ENCODE measurements at regions not wholly inside any gene's neighbourhood (a gene's known extent, or its start where the extent isn't known, plus 50 kb on each side); places are given as distances from the start of the nearest gene placed in this dataset.

DNA sequence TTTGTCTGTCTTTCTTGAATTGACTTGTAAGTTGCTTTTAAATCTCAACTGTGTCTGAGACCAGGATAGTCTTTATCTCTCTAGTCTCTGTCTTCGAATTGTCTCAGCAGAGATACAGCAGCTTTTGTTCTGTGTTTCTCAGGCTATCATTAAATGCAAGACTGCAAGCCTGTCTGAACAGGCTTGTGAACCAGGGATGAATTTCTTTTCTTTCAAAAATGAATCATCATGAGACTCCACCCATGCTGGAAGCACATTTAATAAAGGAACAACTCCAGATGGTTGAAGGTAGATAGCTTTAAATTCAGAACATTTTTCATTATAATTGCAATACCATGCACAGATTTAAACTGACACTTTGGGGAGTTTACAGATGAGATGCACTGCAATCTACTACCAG, 155.9 kb downstream of the SEC23IP start:
- TF ChIP-seq JUN (IDR thresholded peaks at IDR 0.05), result no peak
- TF ChIP-seq, protein P1, sequence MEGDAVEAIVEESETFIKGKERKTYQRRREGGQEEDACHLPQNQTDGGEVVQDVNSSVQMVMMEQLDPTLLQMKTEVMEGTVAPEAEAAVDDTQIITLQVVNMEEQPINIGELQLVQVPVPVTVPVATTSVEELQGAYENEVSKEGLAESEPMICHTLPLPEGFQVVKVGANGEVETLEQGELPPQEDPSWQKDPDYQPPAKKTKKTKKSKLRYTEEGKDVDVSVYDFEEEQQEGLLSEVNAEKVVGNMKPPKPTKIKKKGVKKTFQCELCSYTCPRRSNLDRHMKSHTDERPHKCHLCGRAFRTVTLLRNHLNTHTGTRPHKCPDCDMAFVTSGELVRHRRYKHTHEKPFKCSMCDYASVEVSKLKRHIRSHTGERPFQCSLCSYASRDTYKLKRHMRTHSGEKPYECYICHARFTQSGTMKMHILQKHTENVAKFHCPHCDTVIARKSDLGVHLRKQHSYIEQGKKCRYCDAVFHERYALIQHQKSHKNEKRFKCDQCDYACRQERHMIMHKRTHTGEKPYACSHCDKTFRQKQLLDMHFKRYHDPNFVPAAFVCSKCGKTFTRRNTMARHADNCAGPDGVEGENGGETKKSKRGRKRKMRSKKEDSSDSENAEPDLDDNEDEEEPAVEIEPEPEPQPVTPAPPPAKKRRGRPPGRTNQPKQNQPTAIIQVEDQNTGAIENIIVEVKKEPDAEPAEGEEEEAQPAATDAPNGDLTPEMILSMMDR (IDR thresholded peaks at IDR 0.05), result no peak
- no peak for TF ChIP-seq EP300 (IDR thresholded peaks at IDR 0.05)
- TF ChIP-seq PHF8 (IDR thresholded peaks at IDR 0.05; ENCODE audit: borderline replicate concordance, low read depth), result no peak
- no peak for TF ChIP-seq POLR2A (IDR thresholded peaks at IDR 0.05; ENCODE audit: low read length)
